Hematopoietic multipotent progenitor cell (in vitro differentiated cells): ENCODE measurements at regions not wholly inside any gene's neighbourhood (a gene's known extent, or its start where the extent isn't known, plus 50 kb on each side); places are given as distances from the start of the nearest gene placed in this dataset.

Experiments
- DNase-seq, 3 donors: peaks; one replicate each; pipeline ENCODE4 v3.0.0-alpha.2; 2011 to 2015; ENCODE audit warnings: low read depth in 2 of 3, low spot score in 2 of 3

DNA sequence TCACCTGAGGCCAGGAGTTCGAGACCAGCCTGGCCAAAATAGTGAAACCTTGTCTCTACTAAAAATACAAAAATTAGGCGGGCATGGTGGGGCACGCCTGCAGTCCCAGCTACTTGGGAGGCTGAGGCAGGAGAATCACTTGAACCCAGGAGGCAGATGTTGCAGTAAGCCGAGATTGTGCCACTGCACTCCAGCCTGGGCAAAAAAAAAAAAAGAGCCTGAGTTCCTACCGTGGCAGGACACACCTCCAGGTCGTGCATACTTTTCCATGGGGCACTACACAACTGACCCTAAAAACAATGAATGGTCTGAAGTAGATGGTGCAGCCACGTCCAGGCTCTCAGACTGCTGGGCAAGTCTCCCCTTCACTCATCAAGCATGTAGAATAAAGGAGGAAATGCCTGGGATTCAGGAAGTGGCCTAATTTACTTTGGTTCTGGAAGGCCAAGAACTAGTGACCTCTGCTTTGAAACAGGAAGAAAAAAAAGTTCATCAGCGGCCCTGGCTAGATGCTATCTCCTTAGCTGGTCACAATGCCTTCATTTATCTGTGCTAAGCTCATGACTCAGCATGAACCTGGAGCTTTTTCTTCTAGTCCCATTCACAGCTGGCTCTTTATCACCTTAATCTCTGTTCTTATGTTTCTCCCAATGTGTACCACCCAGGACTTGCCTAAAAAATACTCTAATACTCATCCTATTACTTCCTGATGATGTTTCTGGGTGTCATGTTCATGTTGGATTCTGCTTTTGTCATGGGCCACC, 55.8 kb upstream of the OR6J1 start:
- DNase-seq: peak in 2 of 3 donors; percentile 8 to 22

DNA sequence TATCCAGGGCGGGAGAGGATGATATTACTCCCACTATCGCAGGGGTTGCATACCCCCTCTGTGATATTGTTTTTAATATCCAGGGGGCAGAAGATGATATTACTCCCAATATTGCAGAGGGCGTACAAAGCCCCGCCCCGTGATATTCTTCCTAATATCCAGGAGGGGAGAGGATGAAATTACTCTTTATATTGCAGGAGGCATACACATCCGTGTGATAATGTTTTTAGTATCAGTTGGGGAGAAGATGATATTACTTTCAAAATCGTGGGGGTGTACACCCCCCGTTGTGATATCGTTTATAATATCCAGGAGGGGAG, 52.9 kb upstream of the OXA1L start:
- no peak for DNase-seq

DNA sequence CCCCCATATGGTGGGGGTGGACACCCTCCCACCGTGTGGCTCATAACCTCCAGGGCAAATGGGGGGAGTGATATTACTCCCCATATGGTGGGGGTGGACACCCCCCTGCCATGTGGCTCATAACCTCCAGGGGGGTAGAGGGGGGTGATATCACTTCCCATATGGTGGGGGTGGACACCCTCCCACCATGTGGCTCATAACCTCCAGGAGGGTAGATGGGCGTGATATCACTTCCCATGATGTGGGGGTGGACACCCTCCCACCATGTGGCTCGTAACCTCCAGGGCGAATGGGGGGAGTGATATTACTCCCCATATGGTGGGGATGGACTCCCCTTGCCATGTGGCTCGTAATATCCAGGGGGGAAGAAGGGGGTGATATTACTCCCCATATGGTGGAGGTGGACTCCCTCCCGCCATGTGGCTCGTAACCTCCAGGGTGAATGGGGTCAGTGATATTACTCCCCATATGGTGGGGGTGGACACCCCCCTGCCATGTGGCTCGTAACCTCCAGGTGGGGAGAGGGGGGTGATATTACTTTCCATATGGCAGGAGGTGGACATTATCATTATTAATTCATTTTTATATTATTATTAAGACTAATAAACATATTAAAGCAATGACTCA, 51.2 kb upstream of the OXA1L start:
- no peak for DNase-seq

DNA sequence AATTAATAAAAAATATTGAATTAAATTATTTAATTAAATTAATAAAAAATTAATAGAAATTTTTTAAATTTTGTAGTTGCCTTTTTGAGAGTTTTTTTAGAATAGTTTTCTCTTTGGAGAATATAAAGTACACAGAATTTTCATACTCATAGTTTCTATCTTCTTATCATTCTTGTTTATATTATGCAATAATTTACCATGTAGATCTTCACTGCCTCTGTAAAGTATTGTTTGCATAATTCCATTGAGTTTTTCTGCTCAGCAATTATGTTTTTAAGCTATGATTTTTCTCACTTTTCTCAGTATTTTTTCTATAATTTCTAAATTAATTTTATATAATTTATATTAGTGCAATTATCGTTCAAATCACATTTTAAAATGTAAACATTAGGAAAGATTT, 50.6 kb upstream of the OXA1L start:
- DNase-seq: no peak
